ENCODE measurements at regions not wholly inside any gene's neighbourhood (a gene's known extent, or its start where the extent isn't known, plus 50 kb on each side); places are given as distances from the start of the nearest gene placed in this dataset.

GRCh38 chr1:115423776-115424175 is 85.7 kb upstream of the NGF start:
- TF ChIP-seq POLR2AphosphoS5 (IDR thresholded peaks at IDR 0.05) (no peak), EP300 (IDR thresholded peaks at IDR 0.05) (no peak), POLR2A (IDR thresholded peaks at IDR 0.05) (no peak), CTCF (IDR thresholded peaks at IDR 0.05) (no peak)
- WGBS, 2 donors (ENCODE audit: low coverage in 1 of 2) = 61 to 65% methylated on average over 4 to 5 of the region's 5 CpGs
- H3K9me3 ChIP-seq = no peaks in the 10 kb centered on the region
- no peak overlapping the region for H3K4me3 ChIP-seq
- H3K27ac ChIP-seq = no peak overlapping the region
- H3K4me1 ChIP-seq = no peaks in the 10 kb centered on the region
- H3K36me3 ChIP-seq = no peaks in the 10 kb centered on the region
- ATAC-seq = no peak
- no peaks in the 10 kb centered on the region for H3K27me3 ChIP-seq

GRCh38 chr1:115419571-115419970 is 81.5 kb upstream of the NGF start:
- ATAC-seq = no peak
- H3K9me3 ChIP-seq = no peaks in the 10 kb centered on the region
- WGBS, 2 donors (ENCODE audit: low coverage in 1 of 2) = 80 to 82% methylated on average over 1 to 2 of the region's 3 CpGs
- TF ChIP-seq CTCF (IDR thresholded peaks at IDR 0.05) (no peak), POLR2A (IDR thresholded peaks at IDR 0.05) (no peak), EP300 (IDR thresholded peaks at IDR 0.05) (no peak), POLR2AphosphoS5 (IDR thresholded peaks at IDR 0.05) (no peak)
- no peaks in the 10 kb centered on the region for H3K36me3 ChIP-seq
- no peak overlapping the region for H3K27ac ChIP-seq
- no peaks in the 10 kb centered on the region for H3K27me3 ChIP-seq
- H3K4me3 ChIP-seq = no peak overlapping the region
- H3K4me1 ChIP-seq = no peaks in the 10 kb centered on the region

GRCh38 chr1:115413621-115414020 is 75.6 kb upstream of the NGF start:
- Histone ChIP-seq H3K4me1 (no peaks in the 10 kb centered on the region), H3K9me3 (no peaks in the 10 kb centered on the region), H3K36me3 (no peaks in the 10 kb centered on the region), H3K27ac (no peak overlapping the region), H3K4me3 (no peak overlapping the region), H3K27me3 (no peaks in the 10 kb centered on the region)
- WGBS, 2 donors (ENCODE audit: low coverage in 1 of 2) = 81 to 90% methylated on average over 2 to 3 of the region's 3 CpGs
- TF ChIP-seq POLR2A (IDR thresholded peaks at IDR 0.05) = no peak
- no peak for TF ChIP-seq CTCF (IDR thresholded peaks at IDR 0.05)
- no peak for TF ChIP-seq EP300 (IDR thresholded peaks at IDR 0.05)
- no peak for TF ChIP-seq POLR2AphosphoS5 (IDR thresholded peaks at IDR 0.05)
- ATAC-seq = no peak

GRCh38 chr1:115413208-115413607 is 75.2 kb upstream of the NGF start:
- no peak for ATAC-seq
- 85 to 93% methylated on average over 3 of the region's 3 CpGs for WGBS, 2 donors (ENCODE audit: low coverage in 1 of 2)

More at GRCh38 chr1:115413208-115413607, 75.2 kb upstream of the NGF start:
- TF ChIP-seq CTCF (IDR thresholded peaks at IDR 0.05) (no peak), POLR2A (IDR thresholded peaks at IDR 0.05) (no peak), POLR2AphosphoS5 (IDR thresholded peaks at IDR 0.05) (no peak), EP300 (IDR thresholded peaks at IDR 0.05) (no peak)
- no peaks in the 10 kb centered on the region for H3K36me3 ChIP-seq
- H3K27me3 ChIP-seq = no peaks in the 10 kb centered on the region
- H3K27ac ChIP-seq = no peak overlapping the region
- H3K4me1 ChIP-seq = no peaks in the 10 kb centered on the region
- no peaks in the 10 kb centered on the region for H3K9me3 ChIP-seq
- H3K4me3 ChIP-seq = no peak overlapping the region
